Fibroblast of mammary gland (primary cell): ENCODE measurements at regions not wholly inside any gene's neighbourhood (a gene's known extent, or its start where the extent isn't known, plus 50 kb on each side); places are given as distances from the start of the nearest gene placed in this dataset.

Source experiments
- DNase-seq: peaks from one replicate; pipeline ENCODE4 v3.0.0-alpha.2; 2010; ENCODE audit warnings: low read depth
- H3K4me3 ChIP-seq: 2 replicates; pipeline ENCODE4 v1.5.1; 2011; ENCODE audit warnings: low read depth, mild to moderate bottlenecking, low read length, moderate library complexity; ENCODE audit not compliant: control insufficient read depth
- CTCF ChIP-seq: conservative IDR thresholded peaks from 2 replicates; pipeline ENCODE4 v1.5.1; 2011; ENCODE audit warnings: low read depth, low read length, inconsistent platforms; ENCODE audit not compliant: control insufficient read depth, insufficient read depth

DNA sequence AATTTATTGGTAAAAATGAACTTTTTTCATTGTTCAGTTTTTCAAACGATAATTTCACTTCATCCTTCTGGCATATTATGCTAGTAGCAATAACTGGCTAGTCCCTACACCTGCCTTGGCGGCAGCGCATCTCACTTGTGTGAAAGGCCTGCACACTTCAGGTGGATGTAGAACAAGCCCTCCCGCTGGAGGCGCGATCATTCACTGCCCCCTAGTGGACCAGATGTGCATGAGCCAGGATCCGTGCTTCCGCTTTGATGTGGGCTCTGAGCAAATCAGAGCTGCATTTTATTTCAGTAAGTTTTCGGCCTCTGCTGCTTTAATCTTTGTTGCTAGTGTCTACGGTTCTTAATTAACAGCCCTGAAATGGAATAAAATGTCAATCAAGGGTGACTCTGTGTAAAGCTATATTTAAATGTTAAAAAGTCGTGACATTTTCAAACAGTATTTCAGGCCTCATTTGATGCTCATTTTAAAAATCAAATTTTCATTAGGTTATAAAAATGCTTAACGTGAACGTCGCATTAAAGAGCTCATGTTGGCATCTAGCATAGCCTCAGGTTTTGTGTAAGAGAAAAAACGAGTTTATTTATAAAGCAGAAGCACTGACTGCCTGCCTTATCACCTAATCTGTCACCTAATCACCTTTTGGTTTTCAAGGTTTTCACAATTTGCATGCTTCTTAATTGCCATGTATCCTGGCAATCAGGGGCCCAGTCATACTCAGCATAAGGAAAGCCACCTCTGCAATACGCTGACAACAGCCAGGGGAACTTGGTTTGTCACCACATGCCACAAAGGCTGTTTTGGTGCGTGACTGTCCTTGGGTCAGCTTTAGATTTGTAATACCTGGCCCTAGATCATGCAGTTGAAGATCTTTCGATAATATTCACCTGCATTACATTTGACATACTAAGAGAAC, 112.2 kb downstream of the TEX26 start:
- TF ChIP-seq CTCF: peak; percentile 97
- no peak overlapping the region for H3K4me3 ChIP-seq
- DNase-seq: peak; percentile 82

DNA sequence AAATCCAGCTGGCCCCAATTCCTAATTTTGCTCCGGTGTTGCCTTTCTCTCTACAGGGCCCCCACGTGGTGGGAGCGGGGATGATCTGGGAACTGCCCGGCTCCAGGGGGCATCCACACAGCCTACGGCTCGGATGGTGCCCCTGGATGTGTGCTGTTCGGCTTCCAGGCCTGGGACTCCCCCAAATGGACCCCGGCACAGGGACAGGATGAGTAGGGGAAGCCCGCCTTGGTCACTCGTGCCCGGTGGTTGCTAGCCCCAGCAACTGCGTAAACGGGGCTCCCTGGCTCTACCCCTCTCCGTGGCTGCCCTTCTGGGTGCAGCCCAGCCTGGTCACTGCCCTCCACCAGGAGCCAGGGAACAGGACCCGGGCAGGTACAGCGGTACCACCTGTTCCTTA, 111.5 kb downstream of the TEX26 start:
- H3K4me3 ChIP-seq: no peak overlapping the region
- TF ChIP-seq CTCF: peak; percentile 40
- DNase-seq: peak; percentile 18

DNA sequence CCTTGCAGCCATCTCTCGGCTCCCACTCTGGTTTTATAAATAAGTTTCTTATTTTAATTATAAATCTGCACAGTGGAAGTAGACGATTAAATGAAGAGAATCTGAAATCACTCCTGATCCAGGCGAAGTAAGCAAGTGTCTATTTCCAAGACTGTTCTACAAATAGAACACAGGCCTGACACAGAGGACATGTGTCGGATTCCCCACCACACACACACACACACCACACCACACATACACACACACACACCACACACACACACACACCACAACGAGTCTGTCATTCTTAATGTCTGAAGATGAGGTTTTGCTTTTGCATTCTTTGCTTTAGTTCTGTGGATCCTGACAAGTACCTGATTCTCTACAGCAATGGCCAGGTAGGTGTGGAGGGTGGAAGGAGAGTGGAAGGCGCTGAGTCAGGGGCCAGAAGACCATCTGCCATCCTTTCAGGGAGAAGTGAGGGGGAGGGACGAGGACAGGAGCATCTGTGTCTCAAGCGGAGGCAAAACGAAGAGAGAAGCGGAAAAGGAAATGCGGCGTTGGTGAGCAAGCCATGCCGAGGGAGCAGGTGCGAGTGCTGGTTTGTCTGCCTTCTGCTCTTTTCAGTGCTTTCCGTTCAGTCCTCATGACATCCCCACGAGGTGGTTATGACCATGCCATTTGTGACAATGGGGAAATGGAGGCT, 110.2 kb downstream of the TEX26 start:
- TF ChIP-seq CTCF: no peak

GRCh38 chr13:31042049-31042448, 109.6 kb downstream of the TEX26 start:
- no peak for DNase-seq
- H3K4me3 ChIP-seq: no peak overlapping the region
- TF ChIP-seq CTCF: no peak

More for the DNA sequence above, 110.2 kb downstream of the TEX26 start:
- no peak overlapping the region for H3K4me3 ChIP-seq
- DNase-seq: no peak

- peak; percentile 59 for DNase-seq
- no peak for TF ChIP-seq CTCF
- H3K4me3 ChIP-seq: no peak overlapping the region
Observed at GRCh38 chr13:31038834-31039552, 106.5 kb downstream of the TEX26 start.

DNA sequence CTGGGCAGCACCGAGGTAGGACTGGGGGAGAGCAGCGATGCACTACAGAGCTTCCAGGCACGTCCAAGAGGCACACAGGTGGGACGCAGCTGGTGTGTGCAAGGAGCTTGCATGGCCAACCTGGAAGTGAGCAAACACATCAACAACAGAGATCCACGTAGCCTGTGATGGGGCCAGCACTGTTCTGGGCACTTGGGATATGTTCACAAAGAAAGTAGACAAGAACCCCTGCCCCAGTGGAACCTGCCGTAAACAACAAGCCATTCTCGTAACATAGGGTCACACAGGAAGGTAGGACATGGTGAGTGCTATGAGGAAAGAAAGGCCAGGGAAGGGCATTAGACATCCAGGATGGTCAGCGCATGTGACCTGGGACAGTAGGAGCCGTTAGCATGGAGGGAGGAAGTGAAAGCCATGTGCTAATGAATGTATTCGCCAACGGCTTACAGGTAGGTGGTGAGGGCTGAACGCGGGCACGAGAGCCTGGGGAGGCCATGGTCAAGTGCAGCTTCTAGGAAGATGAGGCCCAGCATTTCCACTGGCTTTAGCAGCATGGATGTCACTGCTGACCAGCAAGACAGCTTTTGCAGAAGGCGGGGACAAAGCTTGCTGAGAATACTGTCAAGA, 105.5 kb downstream of the TEX26 start:
- no peak overlapping the region for H3K4me3 ChIP-seq
- DNase-seq: no peak
- no peak for TF ChIP-seq CTCF
